ENCODE measurements at regions not wholly inside any gene's neighbourhood (a gene's known extent, or its start where the extent isn't known, plus 50 kb on each side); places are given as distances from the start of the nearest gene placed in this dataset.
"Not testable (repeated sequence)": the region's sequence is repeated elsewhere in the genome, so short reads cannot be mapped to it uniquely, and the experiment has no call there.

DNA sequence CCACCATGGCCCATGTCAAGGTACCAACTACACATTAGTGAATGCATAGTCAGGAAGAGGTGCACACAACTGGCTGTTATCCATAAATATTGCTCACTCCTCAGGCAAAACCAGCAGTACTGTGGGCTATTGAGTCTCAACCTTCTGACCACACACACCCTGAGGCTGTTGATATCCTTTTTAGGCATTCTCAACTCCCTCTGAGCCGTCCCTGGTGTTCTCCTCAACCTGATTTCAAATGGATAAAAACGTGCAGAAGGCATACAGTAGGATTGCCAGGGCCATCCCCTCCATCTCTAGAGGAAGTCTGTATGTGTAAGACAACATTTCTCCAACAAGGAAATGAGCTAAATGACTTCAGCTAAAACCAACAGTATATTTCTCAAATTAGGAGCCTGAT lies 98.7 kb upstream of the KLHL13 start:
- DNase-seq = no peak

DNA sequence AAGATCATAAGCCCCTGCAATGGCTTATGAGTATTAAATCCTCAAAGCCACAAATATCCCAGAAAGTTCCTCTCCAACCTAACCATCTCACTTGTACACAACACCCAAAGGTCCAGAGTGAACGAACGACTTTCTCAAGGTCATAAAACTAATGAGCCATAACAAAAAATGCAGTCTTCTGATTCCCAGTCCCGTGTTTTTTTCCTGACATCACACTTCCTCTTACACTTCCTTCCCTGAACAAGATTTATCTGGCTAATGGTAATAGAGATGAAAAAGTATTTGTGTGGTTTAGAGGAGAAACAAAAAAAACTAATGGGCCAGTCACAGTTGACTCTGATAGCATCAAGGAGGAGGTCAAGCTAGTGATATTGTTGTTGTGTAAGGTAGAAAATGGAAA lies 99.5 kb upstream of the KLHL13 start:
- DNase-seq = no peak

DNA sequence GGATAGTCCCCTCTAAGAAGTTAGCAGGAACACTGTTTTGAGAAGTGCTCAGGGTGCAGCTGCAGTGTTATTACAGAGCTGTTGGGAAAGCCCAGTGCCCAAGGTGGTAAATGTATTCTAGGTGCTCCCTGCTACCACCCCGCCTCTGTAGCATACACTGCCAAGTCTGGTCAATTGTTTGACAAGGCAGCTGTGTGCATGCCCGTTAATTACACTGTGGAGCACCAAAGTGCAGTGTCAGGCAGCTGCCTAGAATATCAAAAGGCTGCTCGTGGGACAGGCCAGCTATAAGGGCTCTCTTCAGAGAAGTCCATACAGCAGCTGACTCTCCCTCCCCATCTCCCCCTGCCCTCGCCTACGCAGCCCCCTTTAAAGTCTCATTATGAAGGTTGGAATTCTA lies 99.9 kb upstream of the KLHL13 start:
- no peak for DNase-seq

DNA sequence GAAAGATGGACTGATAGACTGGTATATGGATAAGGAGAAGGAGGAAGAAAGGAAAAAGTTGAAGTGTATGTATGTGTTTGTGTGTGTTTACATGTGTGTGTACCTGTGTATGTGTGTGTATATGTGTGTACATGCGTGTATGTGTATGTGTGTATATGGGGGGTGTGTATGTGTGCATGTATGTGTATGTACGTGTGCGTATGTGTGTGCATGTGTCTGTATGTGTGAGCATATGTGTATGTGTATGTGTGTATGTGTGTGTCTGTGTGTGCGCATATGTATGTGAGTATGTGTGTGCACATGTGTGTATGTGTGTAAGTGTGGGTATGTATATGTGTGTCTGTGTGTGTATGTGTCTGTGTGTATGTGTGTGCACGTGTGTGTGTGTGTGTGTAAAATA lies 101.5 kb upstream of the KLHL13 start:
- DNase-seq = no peak

DNA sequence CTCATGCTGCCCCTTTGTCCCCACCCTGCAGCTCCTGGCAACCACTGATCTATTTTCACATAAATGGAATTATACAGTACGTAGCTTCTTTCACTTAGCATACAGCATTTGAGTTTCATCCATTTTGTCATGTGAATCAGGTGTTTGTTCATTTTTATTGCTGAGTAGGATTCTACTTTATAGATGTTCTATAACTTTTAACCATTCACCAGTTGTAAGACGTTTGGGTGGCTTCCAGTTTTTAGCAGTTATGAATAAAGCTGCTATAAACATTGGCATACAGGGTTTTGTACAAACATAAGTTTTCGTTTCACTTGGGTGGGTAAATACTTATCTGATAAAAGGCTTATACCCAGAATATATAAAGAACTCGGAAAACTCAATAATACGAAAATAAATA lies 102.3 kb upstream of the KLHL13 start:
- no peak for DNase-seq

DNA sequence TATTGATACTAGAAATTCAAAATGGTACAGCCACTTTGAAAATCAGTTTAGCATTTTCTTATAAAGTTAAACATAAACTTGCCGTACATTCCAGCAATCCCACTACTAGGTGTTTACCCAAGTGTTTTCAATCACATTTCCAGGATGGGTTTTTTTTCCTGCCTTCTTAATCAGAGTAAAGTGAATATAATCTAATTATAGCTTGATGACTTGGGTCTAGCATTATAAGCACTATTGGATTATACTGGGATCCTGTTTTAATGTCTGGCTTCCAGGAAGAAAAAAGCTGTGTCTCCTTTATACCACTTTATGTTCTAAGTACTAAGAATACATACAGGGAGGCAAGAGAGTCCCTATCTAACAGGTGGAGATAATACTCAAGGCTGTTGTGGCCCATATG lies 103.3 kb upstream of the KLHL13 start:
- no peak for DNase-seq

DNA sequence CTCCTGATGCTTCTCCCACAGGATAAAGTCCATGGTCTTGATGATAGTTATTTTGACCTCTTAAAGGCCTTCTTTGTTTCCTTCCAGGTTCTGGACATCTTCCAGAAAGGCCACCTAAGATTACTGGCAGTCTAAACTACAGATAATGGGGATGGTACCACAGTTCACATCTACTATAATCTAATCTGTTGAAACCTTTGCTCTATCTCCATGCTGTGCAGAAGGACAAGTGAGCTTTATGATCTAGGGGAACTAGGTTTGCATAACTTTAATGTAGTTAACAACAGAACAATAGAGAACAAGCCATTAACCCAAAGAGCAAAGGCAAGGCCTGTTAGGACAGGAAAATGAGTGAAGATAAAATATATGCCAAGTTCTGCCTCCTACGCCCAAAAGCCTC lies 103.9 kb upstream of the KLHL13 start:
- no peak for DNase-seq

DNA sequence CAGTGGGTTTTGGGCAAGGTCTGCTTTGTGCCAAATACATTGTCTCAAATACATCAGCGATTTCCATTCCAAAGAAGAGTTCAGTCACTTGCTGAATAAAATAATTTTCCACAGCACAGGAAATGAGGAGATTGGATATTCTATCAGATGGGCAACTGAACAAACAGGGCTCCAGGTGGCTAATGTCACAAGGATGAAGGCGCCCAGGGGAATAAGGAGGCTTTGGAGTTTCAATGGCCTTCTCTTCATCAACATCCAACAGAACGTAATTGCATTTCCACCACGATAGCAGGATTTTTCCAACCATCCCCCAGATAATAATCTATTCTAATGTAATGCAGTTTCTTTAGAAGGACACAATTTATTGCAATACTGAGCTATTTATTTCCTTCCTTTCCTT lies 104.7 kb upstream of the KLHL13 start:
- no peak for DNase-seq

DNA sequence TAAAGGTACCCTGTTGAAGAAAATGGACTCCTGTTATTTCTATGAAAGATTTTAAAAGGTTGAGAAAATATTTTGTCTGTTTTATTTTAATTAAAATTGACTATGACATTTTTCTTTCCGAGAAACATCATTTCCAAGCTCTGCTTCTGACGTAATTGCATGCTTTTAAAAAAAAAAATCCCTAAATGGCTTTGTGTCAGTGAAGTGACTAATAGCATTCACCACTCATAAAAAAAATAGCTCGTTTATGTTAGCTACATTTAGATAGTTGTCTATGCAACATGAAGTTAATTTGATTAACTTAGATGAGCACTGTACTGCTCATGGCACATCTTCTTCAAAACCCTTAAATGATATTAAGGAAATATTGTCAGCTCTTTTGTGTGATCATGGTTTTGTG lies 105.1 kb upstream of the KLHL13 start:
- DNase-seq = no peak

DNA sequence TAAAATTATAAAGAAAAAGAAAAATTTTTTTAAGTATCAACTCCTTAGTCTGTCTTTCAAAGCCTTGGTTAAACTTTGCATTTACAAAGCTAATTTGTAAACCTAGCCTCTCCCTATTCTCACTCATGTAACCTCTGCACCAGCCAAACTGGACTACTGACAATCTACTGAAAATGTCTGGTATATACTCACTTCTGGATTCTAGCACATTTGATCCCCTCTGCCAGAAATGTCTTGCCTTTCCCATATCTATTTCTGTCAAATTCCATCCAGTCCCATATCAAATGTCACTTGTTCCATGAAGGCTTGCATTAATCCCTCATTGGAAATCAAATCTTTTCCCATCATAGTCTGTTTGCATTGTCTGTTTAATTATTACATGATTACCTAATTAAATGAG lies 105.8 kb upstream of the KLHL13 start:
- no peak for DNase-seq

DNA sequence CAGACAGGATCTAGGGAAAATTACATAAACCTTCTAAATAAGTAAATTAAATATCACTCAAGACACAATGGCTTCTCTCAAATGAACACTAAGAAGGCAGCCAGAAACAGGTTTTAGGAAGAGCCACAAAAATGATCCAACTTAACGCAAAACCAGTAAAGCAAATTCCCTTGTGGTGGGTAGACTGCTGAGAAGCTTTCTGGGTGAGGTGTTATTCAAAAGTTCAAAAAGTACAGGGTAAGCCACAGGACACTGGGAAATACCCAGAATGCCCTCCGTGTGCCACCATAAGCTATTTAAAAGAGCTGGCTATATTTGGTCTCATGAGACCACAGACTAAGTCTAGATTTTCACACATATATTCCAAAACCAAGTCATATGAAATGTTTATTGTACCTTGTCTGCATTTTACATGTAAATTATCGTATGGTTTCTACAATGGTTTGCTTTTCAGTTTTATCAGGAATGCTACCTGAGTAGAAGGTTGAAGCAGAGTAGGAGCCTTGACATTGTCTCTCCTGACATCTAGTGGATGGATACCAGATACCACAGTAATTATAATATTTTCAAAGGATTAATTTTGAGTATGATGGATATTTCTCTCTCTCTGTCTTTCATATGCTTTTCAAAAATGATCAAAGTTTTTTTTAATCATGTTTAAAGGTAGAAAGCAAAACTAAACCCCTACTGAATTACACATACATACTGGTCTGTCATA lies 109.3 kb upstream of the KLHL13 start:
- no peak for DNase-seq

DNA sequence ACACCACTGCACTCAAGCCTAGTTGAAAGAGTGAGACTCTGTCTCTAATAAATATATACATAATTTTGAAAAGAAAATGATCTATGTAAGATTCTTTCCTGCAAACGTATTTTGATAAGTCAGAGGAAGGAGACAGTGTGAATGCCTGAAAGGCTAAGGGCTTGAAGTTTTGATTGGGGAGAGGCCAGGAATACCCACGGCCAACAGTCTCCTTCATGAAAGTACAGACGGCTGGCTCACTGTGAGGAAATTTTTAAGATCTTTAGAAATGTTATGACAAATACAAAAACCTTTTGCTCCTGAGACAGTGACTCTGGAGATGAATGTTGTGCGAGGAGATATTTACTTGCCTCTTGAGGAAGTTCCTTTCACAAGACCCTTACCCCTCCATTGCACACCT lies 111.4 kb upstream of the KLHL13 start:
- no peak for DNase-seq

DNA sequence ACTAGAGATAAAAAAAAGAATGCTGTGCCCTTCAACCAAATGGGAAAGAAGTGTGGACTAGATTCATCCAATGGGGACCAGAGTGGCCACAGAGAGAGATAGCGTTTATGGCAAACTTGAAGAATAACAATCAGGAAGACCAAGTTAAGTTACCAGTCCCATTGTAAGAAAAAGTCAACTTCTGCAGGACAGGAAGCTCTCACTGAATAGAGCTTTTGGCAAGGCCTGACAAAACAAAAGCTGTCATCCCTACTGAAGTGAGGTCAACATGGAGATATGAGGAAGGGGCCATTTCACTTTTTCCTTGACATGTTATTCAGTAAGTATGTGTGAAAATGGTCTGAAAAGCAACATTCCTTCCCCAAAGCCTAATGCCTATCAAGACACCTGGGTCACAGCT lies 111.8 kb upstream of the KLHL13 start:
- no peak for DNase-seq

DNA sequence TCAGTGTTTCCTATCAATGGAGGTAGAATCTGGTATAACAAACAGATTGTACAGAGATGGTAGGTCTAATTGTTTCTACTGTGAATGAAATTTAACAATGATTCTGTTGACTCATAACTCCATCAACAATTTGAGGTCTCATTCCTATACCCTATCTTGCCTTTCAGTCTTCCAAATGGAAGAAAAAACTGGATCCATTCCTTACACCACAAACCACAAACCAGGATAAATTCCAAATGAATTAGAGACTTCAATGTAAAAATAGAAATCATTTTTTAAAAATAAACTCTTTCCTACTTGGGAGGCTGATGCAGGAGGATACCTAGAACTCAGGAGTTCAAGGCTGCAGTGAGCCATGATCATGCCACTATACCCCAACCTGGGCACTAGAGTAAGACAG lies 114.4 kb upstream of the WDR44 start:
- DNase-seq = no peak

DNA sequence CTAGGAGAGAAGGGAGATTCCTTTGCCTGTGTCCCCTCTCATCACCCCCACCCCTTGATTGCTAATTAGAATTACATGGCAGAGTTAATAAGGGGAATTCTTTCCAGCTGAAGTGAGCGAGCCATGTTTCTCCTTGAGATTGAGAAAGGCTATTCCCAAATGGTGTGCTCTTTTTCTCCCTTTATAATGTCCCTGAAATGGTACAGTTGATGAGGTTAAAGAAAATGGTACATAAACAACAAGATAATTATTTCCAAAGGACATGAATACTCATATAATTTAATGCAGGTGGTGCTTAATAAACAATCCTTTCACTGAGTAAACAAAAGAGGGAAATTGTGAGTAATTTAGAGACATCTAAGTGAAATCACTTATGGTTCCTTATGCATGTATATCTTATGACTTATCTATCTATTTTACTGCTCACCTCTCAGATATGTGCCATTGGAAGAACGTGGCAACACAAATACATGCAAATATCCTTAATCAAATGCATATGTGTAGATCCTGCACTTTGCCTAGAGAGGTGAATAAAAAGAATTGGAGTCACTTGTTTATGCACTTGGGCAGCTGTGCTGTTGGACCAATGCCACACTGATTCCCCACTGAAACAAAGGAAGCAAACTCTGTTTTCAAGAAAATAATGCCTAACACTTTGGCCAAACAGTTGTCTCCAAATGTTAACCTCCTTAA lies 106.6 kb upstream of the WDR44 start:
- DNase-seq = no peak

DNA sequence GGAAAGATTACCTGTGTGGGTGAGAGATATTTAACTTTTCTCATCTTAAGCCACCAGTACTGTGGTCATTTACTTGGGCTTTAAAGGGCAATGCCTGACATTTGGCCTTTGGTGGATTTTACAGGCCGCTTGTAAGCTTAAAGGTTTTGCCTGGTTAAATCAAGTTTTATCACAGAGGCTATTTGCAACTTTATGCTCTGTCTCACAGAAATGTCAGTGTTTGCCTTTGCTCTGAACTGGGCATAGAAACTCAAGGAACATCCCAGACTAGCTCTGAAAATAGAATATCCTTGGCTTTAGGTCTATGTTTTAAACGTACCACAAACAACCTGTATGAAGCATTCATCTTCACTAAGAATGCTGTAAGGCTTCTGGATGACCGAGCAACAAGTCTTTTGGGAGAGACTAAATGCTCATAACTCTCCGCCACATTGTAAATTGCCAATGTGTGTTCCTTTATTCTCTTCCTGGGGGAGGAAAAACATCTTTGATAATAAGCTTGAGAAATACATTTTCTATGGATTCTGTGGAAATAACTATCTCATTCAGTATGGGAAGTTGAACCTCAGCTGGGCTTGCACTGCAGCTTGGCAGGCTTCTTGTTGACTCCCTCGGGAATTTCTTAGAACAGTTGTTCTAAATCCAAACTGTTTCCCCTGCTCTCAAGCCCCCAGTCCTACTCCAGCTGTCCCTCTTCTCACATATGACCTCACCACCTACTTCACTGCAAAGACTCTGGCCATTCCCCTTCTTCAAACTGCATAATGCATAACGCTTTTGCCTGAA lies 105.8 kb upstream of the WDR44 start:
- DNase-seq = no peak

DNA sequence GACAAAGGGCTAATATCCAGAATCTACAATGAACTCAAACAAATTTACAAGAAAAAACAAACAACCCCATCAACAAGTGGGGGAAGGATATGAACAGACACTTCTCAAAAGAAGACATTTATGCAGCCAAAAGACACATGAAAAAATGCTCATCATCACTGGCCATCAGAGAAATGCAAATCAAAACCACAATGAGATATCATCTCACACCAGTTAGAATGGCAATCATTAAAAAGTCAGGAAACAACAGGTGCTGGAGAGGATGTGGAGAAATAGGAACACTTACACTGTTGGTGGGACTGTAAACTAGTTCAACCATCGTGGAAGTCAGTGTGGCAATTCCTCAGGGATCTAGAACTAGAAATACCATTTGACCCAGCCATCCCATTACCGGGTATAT lies 98.9 kb upstream of the WDR44 start:
- not testable (repeated sequence) for DNase-seq

DNA sequence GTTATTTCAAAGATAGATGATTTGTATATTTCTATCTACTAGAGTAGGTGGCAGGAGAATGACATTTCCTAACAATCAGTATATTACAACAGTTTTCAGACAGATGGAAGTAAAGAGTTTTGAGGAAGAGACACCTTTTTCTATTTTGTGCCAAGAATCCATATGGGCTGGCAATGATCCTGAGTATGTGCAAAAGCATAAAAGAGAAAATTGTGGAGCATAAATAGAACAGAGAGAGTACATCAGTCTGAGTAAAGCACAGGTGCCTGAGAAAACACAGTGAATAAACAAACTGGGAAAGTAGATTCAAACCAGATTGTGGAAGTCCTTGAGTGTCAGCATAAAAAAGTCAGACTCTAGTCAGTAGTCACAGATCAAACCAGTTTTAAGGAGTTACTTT lies 96.8 kb upstream of the WDR44 start:
- DNase-seq = no peak

DNA sequence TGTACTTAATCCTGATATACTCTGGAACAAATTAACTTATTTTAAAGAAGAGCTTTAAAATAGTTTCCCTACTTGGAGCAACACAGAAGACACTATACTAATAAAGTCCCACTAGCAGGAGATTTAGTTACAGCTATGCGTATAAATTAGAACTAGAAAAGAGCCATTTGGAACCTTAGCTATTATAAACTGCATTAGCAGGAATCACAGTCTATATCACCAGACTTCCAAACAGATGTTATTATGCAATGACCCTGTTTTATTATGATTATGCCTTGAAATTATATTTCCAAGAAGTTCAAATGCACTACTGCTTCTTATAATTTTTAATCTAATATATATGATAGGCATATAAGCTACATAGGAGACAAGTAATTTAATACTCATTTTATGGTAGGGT lies 95.5 kb upstream of the WDR44 start:
- DNase-seq = no peak

DNA sequence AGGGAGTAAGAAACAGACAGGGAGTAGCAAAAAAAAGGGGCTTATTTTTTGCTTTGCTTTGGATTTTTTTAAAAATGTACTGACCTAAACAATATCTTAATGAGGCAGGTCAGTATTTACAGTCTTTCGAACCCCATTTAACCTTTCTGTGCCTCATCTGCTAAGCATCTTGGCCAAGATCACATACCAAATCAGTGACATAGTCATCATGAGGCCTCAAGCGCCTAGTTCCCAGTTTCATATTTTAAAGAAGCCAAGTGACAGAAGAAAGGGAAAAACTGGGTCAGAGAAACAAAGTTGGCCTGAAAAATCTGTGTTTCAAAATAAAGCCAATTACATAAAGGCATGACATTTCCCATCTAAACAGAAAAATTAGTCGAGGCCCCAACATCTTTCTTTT lies 94.6 kb upstream of the WDR44 start:
- no peak for DNase-seq

DNA sequence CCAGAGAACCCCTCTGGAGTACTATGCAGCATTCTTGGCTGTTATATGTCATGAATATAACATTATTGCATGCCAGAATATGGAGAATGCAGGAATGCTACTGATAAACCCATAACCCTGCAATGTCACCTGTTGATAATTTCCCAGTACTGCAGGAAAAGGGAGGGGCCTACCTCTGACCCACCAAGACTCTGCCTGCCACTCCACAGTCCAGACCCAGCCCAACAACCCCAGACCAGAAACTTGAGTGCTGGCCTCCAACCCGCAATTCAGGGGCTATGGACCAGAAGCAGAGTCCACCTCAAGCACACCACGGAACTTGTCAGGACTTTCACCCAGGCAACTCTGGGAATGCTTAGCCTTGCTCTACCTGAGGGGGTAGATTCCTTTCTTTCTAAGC lies 92.9 kb upstream of the WDR44 start:
- DNase-seq = no peak

DNA sequence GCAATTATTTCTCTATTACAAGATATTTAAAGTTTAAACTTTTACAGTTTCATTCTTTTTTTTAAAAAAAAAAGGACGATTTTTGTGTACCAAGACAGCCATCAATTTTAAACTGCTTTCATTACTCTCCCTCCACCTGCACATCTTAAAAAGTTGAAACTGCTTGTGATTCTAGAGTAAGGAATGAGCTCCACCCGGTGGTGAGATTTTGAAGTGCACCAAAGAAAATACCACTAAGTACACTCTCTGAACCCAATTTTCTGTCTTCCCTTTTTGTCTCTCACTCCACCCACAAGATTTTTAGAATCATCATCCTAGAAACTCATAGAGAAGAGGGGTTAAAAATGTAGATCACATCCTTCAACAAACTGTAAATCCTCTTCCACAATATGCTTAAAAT lies 91.3 kb upstream of the WDR44 start:
- DNase-seq = peak in 1 of 2 donors; percentile 39

DNA sequence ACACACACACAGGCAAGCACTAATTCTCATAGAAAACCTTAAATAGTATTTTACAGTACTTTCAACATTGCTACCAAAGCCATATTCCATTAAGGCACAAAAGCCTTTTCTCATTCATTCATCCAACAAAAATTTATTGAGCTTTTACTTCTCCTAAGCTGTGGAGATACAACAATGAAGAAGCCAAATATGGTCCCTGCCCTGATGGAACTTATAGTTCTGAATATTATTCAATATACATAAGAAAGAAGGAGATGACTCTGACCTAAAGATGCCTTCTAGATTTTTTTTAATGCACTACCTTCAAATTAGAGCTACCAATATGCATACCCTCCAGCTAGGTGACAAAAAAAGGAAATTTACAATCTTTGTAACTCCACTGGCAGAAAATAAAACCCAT lies 90.0 kb upstream of the WDR44 start:
- no peak for DNase-seq
